OCI-LY3 (cell line): ENCODE measurements at regions not wholly inside any gene's neighbourhood (a gene's known extent, or its start where the extent isn't known, plus 50 kb on each side); places are given as distances from the start of the nearest gene placed in this dataset.

ENCODE experiments used
- H2AFZ ChIP-seq: fragments of 200-600, 300-600 bp; shearing (Covaris generic); 2 replicates; pipeline ENCODE4 v1.6.0; 2014; ENCODE audit warnings: antibody characterized with exemption, low read depth, low read length
- H3K27ac ChIP-seq: fragments of 200-600, 300-600 bp; sonication (generic); 2 replicates; pipeline ENCODE4 v1.5.1; 2014; ENCODE audit warnings: mild to moderate bottlenecking, low read length, moderate library complexity, mixed read lengths
- H3K27me3 ChIP-seq: fragments of 200-600, 300-600 bp; sonication (generic); 2 replicates; pipeline ENCODE4 v1.6.1; 2014; ENCODE audit warnings: low read depth, low read length, mixed read lengths
- H3K36me3 ChIP-seq: fragments of 200-600, 300-600 bp; sonication (generic); replicated peaks from 2 replicates; pipeline ENCODE3; 2014; ENCODE audit warnings: low read depth, low read length, mixed read lengths
- H3K4me1 ChIP-seq: fragments of 300-600, 200-600 bp; sonication (generic); 2 replicates; pipeline ENCODE4 v1.6.1; 2014; ENCODE audit warnings: low read length, mixed read lengths
- H3K4me2 ChIP-seq: fragments of 200-600, 300-600 bp; sonication (generic); 2 replicates; pipeline ENCODE4 v1.6.1; 2014; ENCODE audit warnings: low read length, mixed read lengths
- H3K4me3 ChIP-seq: fragments of 300-600, 200-600 bp; sonication (generic); 2 replicates; pipeline ENCODE4 v1.5.1; 2014; ENCODE audit warnings: antibody characterized with exemption, mild to moderate bottlenecking, low read length, moderate library complexity
- H3K79me2 ChIP-seq: fragments of 300-600, 200-600 bp; shearing (Covaris generic); 2 replicates; pipeline ENCODE4 v1.6.1; 2014; ENCODE audit warnings: mild to moderate bottlenecking, low read length, mixed read lengths
- H3K9ac ChIP-seq: fragments of 300-600, 200-600 bp; shearing (Covaris generic); 2 replicates; pipeline ENCODE4 v1.6.0; 2014; ENCODE audit warnings: mild to moderate bottlenecking, low read length, moderate library complexity
- H3K9me3 ChIP-seq: fragments of 200-600, 300-600 bp; shearing (Covaris generic); 2 replicates; pipeline ENCODE4 v1.6.1; 2014; ENCODE audit warnings: low read length, mixed read lengths; ENCODE audit not compliant: insufficient read depth
- H4K20me1 ChIP-seq: fragments of 200-600, 300-600 bp; sonication (generic); 2 replicates; pipeline ENCODE4 v1.6.1; 2016; ENCODE audit warnings: low read length, mixed read lengths; ENCODE audit not compliant: insufficient read depth
- CTCF ChIP-seq: fragments of 200-600, 300-600 bp; sonication (generic); IDR thresholded peaks from 2 replicates; pipeline ENCODE4 v1.5.1; 2014; ENCODE audit warnings: antibody characterized with exemption, low read length, low read depth
- EZH2phosphoT487 ChIP-seq: fragments of 200-600 bp; shearing (Covaris generic); IDR thresholded peaks from 2 replicates; pipeline ENCODE4 v1.6.1; 2018; ENCODE audit warnings: antibody characterized with exemption, mixed run types, low read depth

GRCh38 chr6:14696367-14696766, 549.5 kb upstream of the JARID2 start:
- Histone ChIP-seq H3K36me3 (no peaks in the 10 kb centered on the region), H3K27ac (no peak overlapping the region), H3K27me3 (no peaks in the 10 kb centered on the region), H3K4me3 (no peak overlapping the region), H3K4me1 (no peaks in the 10 kb centered on the region), H3K79me2 (no peaks in the 10 kb centered on the region), H2AFZ (no peak overlapping the region), H4K20me1 (no peaks in the 10 kb centered on the region), H3K4me2 (no peak overlapping the region), H3K9ac (no peak overlapping the region), H3K9me3 (no peaks in the 10 kb centered on the region)
- TF ChIP-seq CTCF: no peak
- no peak for TF ChIP-seq EZH2phosphoT487

- Histone ChIP-seq H3K9ac (no peak overlapping the region), H3K27ac (no peak overlapping the region), H3K36me3 (no peaks in the 10 kb centered on the region), H3K27me3 (no peaks in the 10 kb centered on the region), H3K4me2 (no peak overlapping the region), H3K9me3 (no peaks in the 10 kb centered on the region), H4K20me1 (no peaks in the 10 kb centered on the region), H3K79me2 (no peaks in the 10 kb centered on the region), H3K4me3 (no peak overlapping the region), H3K4me1 (no peaks in the 10 kb centered on the region), H2AFZ (no peak overlapping the region)
- TF ChIP-seq CTCF (no peak), EZH2phosphoT487 (no peak)
Measured at GRCh38 chr6:14697427-14697826, 548.4 kb upstream of the JARID2 start.

- H4K20me1 ChIP-seq: no peaks in the 10 kb centered on the region
- H3K27ac ChIP-seq: no peak overlapping the region
- no peak overlapping the region for H2AFZ ChIP-seq
- no peak overlapping the region for H3K9ac ChIP-seq
- no peaks in the 10 kb centered on the region for H3K79me2 ChIP-seq
- no peaks in the 10 kb centered on the region for H3K36me3 ChIP-seq
- H3K9me3 ChIP-seq: no peaks in the 10 kb centered on the region
- H3K4me2 ChIP-seq: no peak overlapping the region
- H3K27me3 ChIP-seq: no peaks in the 10 kb centered on the region
- TF ChIP-seq CTCF: no peak
- H3K4me1 ChIP-seq: no peaks in the 10 kb centered on the region
- no peak overlapping the region for H3K4me3 ChIP-seq
Measured at GRCh38 chr6:14699803-14700601, 545.9 kb upstream of the JARID2 start.

GRCh38 chr6:14701946-14702345, 543.9 kb upstream of the JARID2 start:
- no peaks in the 10 kb centered on the region for H3K9me3 ChIP-seq
- H3K4me3 ChIP-seq: no peak overlapping the region
- TF ChIP-seq EZH2phosphoT487: no peak
- TF ChIP-seq CTCF: no peak
- H4K20me1 ChIP-seq: no peaks in the 10 kb centered on the region
- no peaks in the 10 kb centered on the region for H3K27me3 ChIP-seq
- H2AFZ ChIP-seq: no peak overlapping the region
- H3K36me3 ChIP-seq: no peaks in the 10 kb centered on the region
- H3K79me2 ChIP-seq: no peaks in the 10 kb centered on the region
- no peaks in the 10 kb centered on the region for H3K4me1 ChIP-seq
- H3K27ac ChIP-seq: no peak overlapping the region
- H3K9ac ChIP-seq: no peak overlapping the region
- no peak overlapping the region for H3K4me2 ChIP-seq
